ENCODE measurements at regions not wholly inside any gene's neighbourhood (a gene's known extent, or its start where the extent isn't known, plus 50 kb on each side); places are given as distances from the start of the nearest gene placed in this dataset.
"Not testable (repeated sequence)": the region's sequence is repeated elsewhere in the genome, so short reads cannot be mapped to it uniquely, and the experiment has no call there.

DNA sequence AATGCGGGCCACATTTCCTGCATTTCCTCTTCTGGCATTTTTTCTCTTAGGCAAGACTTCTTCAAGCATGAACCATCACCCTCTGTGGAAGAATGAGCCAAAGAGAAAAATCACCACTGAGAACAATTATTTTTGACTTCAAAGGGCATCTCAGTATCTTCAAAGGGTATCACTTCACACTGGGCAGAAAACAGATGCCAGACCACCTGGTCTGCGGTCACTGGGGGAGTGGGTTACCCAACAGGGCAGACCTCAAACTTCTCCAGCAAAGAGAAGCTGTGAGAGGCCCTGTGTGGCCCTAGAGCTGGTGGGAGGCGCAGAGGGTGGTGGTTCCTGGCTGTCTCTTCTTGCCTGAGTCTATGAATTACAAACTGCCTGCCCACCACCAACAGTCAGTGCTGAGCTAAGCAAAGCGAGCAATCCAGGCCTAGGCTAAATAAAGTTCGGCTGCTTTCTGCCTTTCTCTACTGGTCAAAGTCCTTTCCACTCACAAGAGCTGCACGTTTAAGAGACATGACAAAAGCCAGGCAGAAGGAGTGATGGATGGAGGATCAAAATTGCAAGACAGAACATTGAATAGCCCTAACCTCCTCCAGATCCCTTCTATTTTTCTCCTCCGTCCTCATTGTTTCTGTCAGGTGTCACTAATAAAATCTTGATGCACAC, 602.7 kb upstream of the CDH5 start:
- DNase-seq (ENCODE audit: low read depth in 4 of 4, low spot score in 3 of 4) = no peak

DNA sequence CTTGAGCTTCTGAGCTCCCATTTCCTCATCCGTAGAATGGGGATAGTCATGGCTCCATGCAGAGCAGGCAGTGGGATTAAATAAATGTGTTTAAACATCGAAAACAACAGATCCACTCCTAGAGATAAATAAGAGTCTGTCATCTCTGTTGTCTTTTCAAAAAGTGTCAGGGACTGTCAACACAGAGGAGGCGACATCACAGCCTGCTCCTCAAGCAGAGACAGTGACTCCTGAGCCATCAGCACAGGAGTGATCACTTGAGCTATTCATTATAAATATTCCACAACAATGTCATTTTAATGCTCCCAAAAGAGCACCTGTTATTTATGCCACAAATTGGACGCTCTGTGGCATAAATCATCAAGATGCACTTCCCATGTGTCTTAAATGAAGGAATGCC, 605.6 kb upstream of the CDH5 start:
- DNase-seq (ENCODE audit: low read depth in 4 of 4, low spot score in 3 of 4) = no peak

DNA sequence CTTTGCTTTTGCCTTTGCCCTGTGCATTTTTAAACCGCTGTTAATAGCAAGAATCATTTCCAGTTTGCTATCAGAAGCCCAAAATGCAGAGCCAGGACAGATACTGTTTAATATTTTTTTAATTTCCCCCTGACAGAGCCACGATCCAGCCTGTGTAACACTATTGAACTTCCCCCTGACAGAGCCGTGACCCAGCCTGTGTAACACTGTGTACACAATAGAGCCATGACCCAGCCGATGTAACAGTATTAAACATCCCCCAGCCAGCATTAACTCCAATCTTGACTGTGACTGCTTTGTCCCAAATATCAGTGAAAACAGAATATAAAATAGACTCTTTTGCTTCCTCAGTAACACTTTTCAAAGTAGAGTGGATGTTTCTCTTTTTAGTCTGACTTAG, 607.9 kb upstream of the CDH5 start:
- DNase-seq (ENCODE audit: low read depth in 4 of 4, low spot score in 3 of 4) = no peak

DNA sequence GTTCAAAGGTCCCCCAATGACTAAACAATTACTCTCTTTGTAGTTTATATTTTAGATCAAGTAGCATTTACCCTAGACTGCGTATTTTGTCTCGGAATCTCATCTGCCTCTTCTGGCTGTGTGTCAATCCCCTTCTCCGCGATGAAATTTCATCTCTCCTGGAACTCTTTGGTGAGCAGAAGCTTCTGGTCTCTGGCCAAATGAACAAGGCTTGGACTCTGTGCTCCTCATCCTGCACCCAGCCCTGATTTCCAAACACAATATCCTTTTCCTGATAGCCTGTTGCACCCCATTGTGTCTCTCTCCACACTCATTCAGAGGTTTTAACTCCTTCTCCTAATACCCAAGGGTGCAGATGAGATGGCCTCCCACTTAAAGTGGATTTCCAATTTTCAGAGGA, 609.4 kb upstream of the CDH5 start:
- DNase-seq (ENCODE audit: low read depth in 4 of 4, low spot score in 3 of 4) = no peak

DNA sequence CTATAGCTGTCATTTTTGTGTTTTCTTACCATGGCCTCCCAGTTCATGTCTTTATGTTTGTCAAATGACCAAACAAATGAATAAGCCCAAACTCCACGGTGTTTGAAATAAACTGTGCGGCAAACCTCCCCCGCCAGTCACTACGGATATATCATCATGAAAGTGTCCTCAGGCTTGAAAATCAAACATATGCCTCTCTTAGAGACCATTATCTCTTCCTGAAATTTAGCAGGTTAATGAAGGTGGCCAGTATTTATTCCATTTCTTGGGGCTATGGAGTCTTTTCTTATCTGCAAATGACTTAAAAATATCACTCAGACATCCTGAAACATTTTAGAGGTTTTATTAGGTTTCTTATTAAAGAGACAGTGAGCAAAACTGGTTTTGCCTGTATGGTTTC, 610.3 kb upstream of the CDH5 start:
- no peak for DNase-seq (ENCODE audit: low read depth in 4 of 4, low spot score in 3 of 4)

DNA sequence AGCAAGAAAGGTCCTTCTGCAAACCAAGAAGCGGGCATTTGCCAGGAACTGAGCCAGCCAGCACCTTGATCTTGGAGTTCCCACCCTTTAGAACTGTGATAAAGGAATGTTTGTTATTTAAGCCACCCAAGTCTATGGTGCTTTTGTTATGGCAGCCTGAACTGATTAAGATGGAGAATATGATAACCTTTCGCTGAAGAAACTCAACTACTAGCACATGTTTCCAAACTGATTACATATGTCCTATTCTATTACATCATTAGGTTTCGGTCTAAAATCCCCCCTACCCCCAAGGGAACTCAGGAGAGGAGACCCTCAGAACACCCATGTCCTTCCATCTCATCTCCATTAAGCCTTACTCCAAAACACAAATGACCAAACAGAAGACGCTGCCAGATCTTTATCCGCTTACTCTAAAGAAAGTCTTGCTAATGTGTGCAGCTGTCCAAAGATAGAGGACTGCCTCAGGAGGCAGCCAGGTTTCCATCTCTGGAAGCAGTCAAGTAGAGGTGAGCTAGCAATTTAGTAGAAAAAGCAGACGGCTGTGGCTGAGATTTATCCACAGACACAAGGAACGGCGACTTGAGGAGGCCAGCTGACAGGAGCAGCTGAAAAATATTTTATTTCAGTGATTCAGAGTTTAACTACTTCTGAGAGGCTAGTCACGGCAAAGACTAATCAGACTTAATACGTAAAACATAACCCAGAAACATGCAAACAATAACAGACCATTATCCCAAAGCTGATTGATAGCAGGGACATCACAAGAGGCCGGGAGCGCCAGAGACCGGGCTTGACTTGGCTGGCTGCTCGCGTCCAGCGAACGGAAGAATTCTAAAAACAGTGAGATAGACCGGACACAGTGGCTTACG, 611.4 kb upstream of the CDH5 start:
- DNase-seq (ENCODE audit: low read depth in 4 of 4, low spot score in 3 of 4) = no peak

DNA sequence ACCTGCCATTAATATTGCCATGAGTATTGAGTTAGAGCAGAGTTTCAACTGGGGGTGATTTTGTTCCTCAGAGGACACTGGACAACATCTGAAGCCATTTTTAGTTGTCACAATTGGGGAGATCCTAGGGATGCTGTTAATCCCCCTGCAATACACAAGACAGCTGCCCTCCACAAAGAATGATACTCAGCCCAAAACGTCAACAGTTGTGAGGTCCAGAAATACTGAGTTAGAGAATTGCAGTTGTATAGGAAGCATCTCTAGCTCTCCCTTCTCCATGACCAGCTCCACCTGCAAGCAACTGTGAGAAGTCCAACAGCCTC, 614.0 kb upstream of the CDH5 start:
- DNase-seq (ENCODE audit: low read depth in 4 of 4, low spot score in 3 of 4) = no peak

DNA sequence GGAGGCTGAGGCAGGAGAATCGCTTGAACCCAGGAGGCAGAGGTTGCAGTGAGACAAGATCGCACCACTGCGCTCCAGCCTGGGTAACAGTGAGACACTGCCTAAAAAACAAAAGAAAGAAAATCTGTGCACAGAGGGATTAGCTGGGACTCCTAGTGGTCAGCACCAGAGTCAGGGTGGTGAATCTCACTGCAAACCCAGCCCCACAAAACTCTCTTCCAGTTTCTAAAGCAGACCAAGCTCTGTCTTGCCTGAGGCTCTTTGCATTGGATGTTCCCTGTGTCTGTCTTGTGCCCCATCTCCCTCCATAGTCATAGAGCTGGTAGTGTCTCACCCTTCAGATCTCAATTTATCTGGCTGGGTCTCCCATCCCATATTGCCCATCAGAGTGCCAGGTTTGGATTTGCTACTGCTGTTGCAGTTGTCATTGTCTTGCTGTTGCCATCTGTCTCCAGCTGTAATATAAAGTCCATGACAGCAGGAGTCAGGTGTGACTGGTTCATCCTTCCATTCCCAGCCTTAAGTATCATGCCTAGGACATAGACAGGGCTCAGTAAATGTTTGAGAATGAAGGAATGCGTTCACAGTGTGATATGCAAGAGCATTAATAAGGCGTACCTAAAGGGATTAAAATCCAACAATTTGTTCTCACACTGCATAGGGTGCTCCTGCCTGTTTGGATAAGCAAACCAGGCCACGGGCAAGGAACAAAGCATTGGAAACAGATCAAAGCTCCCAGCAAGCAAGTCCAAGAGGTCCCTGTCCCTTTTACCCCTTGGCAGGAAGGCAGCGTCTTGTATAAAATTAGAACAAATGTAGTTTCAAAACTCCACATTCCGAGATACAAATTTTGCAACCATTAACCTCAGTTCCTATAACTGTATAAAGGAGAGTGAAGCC, 614.6 kb upstream of the CDH5 start:
- no peak for DNase-seq (ENCODE audit: low read depth in 4 of 4, low spot score in 3 of 4)

DNA sequence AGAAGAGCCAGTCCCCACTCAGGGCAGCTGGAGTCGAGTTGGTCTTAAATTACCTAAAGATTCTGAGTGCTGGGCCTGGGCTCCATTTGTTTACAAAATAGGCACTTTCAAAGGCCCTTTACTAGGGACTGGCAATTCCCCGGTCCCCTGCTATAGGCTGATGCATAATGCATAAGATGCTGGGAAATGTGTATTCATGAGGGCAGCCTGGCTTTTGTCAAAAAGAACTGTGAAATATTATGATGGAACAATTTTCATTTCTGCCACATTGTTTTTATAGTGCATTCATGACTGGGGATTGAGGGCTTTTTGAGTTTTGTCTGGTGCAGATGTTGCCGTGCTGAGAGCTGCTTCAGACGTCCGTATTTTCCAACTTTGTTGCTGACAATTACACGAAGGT, 617.0 kb upstream of the CDH5 start:
- DNase-seq (ENCODE audit: low read depth in 4 of 4, low spot score in 3 of 4) = no peak

DNA sequence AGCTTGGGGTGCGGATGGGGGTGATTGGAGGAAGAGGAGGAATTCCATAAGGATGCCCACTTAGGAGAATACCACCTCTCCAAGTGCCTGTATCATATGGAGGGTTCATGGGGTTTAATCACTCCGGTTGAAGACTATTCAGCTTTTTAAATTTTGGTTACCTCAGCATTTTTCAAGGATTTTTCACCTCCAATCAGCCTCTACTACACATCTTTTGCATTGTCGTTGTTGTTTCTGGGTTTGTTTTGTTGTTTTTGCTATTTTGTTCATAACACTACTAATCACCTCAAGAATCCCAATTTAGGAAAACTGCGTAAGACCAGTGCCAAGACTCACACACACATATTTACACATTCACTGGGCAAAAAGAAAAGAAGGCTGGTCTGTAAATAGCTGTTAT, 619.5 kb upstream of the CDH5 start:
- DNase-seq (ENCODE audit: low read depth in 4 of 4, low spot score in 3 of 4) = no peak

DNA sequence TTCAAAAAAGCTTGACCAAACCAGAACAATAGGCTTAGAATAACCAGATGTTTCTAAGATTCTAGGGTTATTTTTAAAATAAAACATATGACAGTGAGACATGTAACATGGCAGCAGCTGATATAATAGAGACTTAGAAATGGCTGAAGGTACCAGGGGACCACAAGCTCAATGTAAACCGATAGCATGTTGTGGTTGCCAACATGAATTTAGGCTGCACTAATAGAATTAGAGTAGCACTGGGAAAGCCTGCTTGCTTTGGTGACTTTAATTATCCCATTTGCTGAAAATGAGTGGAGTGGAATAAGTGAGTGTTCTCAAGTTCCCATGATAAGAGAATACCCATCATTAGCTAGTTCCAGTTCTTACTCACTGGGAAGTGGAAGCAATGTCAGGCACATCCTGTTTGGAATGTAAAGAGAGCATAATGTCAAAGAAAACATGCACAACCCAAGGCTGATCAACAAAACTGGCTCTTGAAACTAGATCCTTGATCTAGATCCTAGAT, 621.2 kb upstream of the CDH5 start:
- no peak for DNase-seq (ENCODE audit: low read depth in 4 of 4, low spot score in 3 of 4)

DNA sequence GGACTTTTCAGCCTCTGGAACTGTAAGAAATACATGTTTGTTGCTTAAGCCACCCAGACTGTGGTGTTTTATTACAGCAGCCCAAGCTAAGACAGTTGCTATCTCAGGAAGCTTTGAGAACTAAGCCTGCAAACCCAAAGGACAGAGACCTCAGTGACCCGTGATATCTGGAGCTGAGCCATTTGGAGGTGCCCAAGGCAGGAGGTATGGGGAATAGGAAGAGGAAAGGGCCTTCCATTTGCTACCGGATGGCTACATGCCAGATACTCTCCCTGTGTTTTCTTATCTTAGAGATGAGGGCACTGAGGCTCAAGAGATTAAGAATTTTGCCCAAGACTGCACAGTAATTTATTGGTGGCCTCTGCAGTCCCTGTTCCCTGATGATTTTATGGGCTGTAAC, 622.1 kb upstream of the CDH5 start:
- DNase-seq (ENCODE audit: low read depth in 4 of 4, low spot score in 3 of 4) = no peak

DNA sequence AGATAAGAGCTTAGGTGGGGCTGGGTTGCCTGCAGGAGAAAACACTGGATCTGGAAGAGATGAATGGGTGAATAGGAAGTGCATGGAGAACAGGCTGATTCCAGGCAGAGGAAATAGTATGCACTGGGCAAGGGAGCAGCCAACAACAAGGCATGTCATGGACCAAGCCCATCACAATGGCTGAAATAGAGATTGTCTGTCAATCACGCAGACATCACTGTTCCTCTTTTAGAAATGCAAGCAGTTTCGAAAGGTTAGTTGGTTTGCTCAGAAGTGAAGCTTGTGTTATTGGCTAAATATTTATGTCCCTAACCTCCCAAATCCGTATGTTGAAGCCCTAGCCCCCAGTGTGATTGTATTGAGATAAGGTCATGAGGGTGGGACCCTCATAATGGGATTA, 621.7 kb upstream of the CDH11 start:
- DNase-seq (ENCODE audit: low read depth in 4 of 4, low spot score in 3 of 4) = no peak

DNA sequence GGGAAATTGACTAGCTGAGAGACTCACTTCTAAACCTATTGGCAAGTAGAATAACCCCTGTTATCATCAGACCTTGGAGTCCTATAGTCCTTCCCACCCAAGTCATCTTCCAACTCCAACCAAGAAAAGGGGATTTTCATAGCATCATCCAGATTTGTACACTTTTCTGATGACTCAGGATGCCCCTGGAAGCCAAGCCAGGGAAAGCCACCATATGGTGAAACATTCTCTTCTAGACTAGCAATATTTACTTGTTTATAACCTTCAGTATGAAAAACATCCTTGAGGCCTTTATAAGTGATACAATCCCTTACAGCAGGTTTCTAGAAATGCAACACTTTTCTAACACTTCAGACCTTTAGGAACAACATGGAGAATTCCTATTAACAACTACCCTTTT, 618.8 kb upstream of the CDH11 start:
- no peak for DNase-seq (ENCODE audit: low read depth in 4 of 4, low spot score in 3 of 4)

DNA sequence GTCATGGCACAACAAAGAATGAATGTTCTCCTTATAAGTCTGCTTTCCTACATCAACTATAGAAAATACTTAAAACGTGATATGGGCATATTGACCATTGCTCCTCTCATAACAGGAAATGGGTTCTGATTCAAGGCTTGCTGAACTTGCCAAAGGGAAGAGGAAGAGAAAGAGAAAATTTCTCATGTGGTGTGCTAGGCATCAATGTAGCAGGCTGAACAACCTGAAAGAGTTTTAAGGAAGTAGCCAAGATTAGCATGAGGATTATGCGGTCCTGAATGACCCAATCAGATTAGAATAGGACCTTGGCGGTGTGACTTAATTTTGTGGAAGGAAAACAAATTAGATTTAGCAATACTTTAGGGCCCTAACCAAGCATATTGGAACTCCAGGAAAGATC, 617.7 kb upstream of the CDH11 start:
- DNase-seq (ENCODE audit: low read depth in 4 of 4, low spot score in 3 of 4) = no peak

DNA sequence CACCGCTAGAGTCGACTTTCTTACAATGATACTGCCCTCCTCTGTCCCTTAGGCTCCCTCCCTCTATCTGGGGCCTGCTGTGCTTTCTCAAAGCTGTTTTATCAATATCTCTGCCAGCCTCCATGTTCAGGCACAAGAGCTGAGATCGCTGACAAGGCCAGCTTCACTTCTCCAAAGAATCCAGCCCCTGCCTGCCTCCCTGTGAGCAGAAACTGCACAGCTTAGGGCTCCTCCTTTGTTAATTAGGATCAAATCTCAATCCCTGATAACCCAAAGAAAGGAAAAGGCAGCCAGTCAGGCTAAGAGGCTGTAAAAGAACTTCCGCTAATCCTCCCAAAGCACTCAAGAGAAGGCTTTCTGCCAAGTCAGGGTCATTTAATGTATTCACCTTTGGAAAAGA, 616.0 kb upstream of the CDH11 start:
- DNase-seq (ENCODE audit: low read depth in 4 of 4, low spot score in 3 of 4) = no peak

DNA sequence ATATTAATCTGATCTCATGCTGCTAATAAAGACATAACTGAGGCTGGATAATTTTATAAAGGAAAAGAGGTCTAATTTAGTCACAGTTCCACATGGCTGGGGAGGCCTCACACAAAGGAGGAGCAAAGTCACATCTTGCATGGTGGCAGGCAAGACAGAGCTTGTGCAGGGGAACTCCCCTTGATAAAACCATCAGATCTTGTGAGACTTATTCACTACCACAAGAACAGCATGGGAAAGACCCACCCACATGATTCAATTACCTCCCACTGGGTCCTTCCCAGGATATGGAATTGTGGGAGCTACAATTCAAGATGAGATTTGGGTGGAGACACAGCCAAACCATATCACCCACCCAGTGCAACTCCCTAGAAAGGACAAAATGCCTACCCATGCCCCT, 613.8 kb upstream of the CDH11 start:
- DNase-seq (ENCODE audit: low read depth in 4 of 4, low spot score in 3 of 4) = not testable (repeated sequence)

DNA sequence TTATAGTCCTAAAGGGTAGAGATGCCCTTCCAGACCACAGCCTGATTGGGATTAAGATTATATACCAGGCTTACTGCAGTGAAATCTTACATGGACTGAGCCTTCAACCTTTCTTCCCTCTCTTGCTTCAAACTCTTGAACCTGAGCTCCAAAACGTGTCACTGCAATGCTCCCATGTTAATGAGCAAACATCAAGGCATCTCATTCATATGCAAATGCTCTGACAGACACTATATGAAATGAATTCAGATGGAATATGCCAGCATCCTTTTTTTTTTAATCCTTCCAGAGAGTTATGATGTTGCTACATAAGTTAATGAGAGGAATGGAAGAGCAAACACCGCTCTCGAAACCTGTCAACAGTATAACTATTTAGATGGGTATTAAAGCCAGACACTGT, 611.9 kb upstream of the CDH11 start:
- DNase-seq (ENCODE audit: low read depth in 4 of 4, low spot score in 3 of 4) = no peak

DNA sequence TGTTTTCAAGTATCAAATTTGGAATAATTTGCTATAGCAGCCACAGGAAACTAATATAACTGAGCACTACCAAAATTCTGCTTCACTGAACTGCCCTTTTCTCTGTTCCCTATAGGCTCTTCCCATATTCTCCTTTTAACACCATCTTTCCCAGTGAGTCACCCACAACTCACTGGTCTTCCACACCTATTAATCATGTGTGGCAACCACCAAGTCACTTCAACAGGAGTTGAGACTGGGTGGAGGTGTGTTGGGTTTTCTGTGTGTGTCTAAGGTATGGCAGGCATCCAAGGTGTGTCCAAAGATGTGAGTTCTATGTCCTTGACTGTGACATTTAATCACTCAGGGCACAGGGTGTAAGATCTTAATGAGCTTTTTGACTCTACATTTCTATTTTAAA, 610.0 kb upstream of the CDH11 start:
- DNase-seq (ENCODE audit: low read depth in 4 of 4, low spot score in 3 of 4) = no peak

DNA sequence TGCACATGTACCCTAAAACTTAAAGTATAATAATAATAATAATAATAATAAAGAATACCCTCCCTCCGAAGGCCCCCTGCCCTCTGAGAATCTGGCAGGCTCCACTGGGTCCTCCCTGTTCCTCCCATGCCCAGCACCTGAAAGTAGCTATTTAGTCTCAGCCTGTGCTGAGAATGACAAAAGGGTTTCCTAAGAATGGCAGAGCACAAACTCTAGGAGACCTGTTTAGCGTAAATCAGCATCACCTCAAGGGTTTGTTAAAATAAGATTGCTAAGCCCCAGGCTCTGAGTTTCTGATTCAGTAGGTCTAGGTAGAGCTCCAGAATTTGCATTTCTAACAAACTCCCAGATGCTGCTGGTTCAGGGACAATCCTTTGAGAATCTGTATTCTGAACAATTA, 606.8 kb upstream of the CDH11 start:
- DNase-seq (ENCODE audit: low read depth in 4 of 4, low spot score in 3 of 4) = no peak

DNA sequence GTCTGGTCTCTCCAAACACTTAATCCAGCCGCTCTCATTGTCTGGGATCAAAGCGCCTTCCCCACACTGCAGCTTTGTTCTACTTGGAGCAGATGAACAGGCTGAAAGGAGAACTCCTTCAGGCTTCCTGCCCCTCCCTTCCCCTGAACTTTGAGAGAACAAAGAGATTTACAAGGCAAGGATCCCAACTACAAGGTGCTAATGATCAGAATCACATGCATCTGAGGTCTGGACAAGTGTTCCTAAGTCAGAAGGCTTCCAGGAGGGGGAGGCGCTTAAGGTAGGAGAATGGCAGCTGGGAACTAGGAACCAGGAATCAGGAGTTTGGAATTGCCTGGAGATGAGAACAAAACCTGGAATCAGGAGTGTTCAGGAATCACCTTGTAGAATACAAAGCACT, 606.3 kb upstream of the CDH11 start:
- no peak for DNase-seq (ENCODE audit: low read depth in 4 of 4, low spot score in 3 of 4)
